ENCODE measurements at regions not wholly inside any gene's neighbourhood (a gene's known extent, or its start where the extent isn't known, plus 50 kb on each side); places are given as distances from the start of the nearest gene placed in this dataset.

DNA sequence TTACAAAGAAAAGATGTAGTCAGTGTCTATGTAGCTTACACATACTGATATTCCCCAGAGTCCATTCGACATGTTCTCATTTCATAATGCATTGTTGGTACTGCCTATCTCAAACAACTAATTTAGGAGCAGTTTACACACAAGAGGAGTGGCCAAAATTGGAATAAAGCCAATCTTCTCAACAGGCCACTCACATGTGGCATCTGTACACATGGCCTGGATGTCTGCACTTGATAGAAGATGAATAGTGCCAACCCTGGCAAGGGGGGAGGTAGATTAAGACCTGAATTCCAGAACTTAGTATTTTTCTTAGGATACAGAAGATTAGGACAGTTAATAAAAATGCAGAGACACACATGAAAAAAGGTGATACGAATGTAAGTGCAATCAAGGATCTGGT lies 125.3 kb upstream of the STARD3NL start:
- intact Hi-C loops (cut with DNase I, micrococcal nuclease): no loop called here
- H3K27me3 Mint-ChIP-seq: peaks cover 18% of the 10 kb centered on the region
- no peaks in the 10 kb centered on the region for H3K36me3 Mint-ChIP-seq (ENCODE audit: low read depth)
- POLR2A ChIA-PET: no interaction called here
- TF ChIP-seq, protein P1, sequence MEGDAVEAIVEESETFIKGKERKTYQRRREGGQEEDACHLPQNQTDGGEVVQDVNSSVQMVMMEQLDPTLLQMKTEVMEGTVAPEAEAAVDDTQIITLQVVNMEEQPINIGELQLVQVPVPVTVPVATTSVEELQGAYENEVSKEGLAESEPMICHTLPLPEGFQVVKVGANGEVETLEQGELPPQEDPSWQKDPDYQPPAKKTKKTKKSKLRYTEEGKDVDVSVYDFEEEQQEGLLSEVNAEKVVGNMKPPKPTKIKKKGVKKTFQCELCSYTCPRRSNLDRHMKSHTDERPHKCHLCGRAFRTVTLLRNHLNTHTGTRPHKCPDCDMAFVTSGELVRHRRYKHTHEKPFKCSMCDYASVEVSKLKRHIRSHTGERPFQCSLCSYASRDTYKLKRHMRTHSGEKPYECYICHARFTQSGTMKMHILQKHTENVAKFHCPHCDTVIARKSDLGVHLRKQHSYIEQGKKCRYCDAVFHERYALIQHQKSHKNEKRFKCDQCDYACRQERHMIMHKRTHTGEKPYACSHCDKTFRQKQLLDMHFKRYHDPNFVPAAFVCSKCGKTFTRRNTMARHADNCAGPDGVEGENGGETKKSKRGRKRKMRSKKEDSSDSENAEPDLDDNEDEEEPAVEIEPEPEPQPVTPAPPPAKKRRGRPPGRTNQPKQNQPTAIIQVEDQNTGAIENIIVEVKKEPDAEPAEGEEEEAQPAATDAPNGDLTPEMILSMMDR (IDR thresholded peaks at IDR 0.05): no peak
- no peaks in the 10 kb centered on the region for H3K36me3 ChIP-seq (ENCODE audit: insufficient read depth, low read length)
- no peaks in the 10 kb centered on the region for H3K4me1 ChIP-seq (ENCODE audit: insufficient read depth, low read length)
- no peaks in the 10 kb centered on the region for H3K4me1 Mint-ChIP-seq (ENCODE audit: low read depth)
- H3K27me3 ChIP-seq (ENCODE audit: control insufficient read depth in 1 of 2, insufficient read depth in 2 of 2, low read length in 2 of 2): peaks cover 0 to 5% of the 10 kb centered on the region in 2 experiments
- ATAC-seq (ENCODE audit: poor library complexity): no peak
- H3K9me3 ChIP-seq (ENCODE audit: control insufficient read depth in 1 of 2, insufficient read depth in 1 of 2, low read length in 2 of 2): peaks cover 0 to 18% of the 10 kb centered on the region in 2 experiments
- H3K27ac ChIP-seq (ENCODE audit: low read depth in 1 of 2, low read length in 2 of 2): no peak overlapping the region
- no peak for DNase-seq
- no peak overlapping the region for H3K4me3 Mint-ChIP-seq
- H3K27ac Mint-ChIP-seq: no peak overlapping the region
- CTCF ChIA-PET: no interaction called here
- peaks cover 8% of the 10 kb centered on the region for H3K9me3 Mint-ChIP-seq
- no peak overlapping the region for H3K4me3 ChIP-seq (ENCODE audit: low read length)

DNA sequence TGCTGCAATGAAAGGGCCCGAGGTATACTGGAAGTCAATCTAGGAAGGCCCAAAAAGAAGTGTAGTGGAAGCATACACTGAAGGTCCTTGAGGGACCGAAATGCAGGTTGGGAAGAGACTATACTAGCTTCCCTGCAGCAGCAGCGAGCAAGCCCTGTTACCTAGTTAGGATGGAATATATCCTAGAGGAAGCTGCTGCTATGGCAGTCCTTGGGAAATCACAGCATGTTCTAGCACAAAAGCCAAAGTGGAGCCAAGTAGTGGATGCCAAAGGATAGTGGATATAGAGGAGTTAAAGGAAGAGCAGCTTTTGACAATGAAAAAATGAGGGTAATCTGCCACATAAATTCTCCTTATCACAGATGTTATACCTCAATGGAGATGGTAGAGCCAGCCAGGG lies 123.8 kb upstream of the STARD3NL start:
- no peak for DNase-seq
- no peak overlapping the region for H3K4me3 Mint-ChIP-seq
- Histone ChIP-seq H3K36me3 (ENCODE audit: insufficient read depth, low read length) (no peaks in the 10 kb centered on the region), H3K4me1 (ENCODE audit: insufficient read depth, low read length) (no peaks in the 10 kb centered on the region), H3K27me3 (ENCODE audit: control insufficient read depth in 1 of 2, insufficient read depth in 2 of 2, low read length in 2 of 2) (peaks cover 0 to 5% of the 10 kb centered on the region in 2 experiments), H3K27ac (ENCODE audit: low read depth in 1 of 2, low read length in 2 of 2) (no peak overlapping the region), H3K4me3 (ENCODE audit: low read length) (no peak overlapping the region), H3K9me3 (ENCODE audit: control insufficient read depth in 1 of 2, insufficient read depth in 1 of 2, low read length in 2 of 2) (peaks cover 0 to 18% of the 10 kb centered on the region in 2 experiments)
- H3K36me3 Mint-ChIP-seq (ENCODE audit: low read depth): no peaks in the 10 kb centered on the region
- no peaks in the 10 kb centered on the region for H3K4me1 Mint-ChIP-seq (ENCODE audit: low read depth)
- POLR2A ChIA-PET: no interaction called here
- peaks cover under 1% of the 10 kb centered on the region for H3K9me3 Mint-ChIP-seq
- peaks cover 18% of the 10 kb centered on the region for H3K27me3 Mint-ChIP-seq
- CTCF ChIA-PET: no interaction called here
- TF ChIP-seq, protein P1 (IDR thresholded peaks at IDR 0.05): no peak
- H3K27ac Mint-ChIP-seq: no peak overlapping the region
- intact Hi-C loops (cut with DNase I, micrococcal nuclease): no loop called here
- ATAC-seq (ENCODE audit: poor library complexity): no peak

DNA sequence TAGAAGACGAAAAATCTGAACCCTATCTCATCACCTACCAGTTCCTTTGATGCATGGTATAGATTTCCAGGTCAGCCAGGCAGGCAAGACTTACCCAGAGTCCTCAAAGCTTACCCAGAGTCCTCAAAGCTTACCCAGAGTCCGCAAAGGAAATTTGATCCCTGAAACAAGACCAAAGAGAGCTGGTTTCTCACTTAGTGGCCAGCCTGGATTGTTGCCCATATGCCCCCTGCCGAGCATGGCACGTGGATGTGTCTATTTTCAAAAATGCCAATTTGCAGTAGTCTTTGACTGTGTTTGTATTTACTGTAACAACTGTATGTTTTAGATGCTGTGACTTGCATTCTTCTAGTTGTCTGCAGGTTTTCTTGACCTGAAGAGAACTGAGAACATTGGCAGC lies 120.2 kb upstream of the STARD3NL start:
- H3K9me3 Mint-ChIP-seq: no peaks in the 10 kb centered on the region

More for the DNA sequence above, 120.2 kb upstream of the STARD3NL start:
- ChIA-PET CTCF (no interaction called here), POLR2A (no interaction called here)
- Histone ChIP-seq H3K27me3 (ENCODE audit: control insufficient read depth in 1 of 2, insufficient read depth in 2 of 2, low read length in 2 of 2) (peaks cover 0 to 3% of the 10 kb centered on the region in 2 experiments), H3K9me3 (ENCODE audit: control insufficient read depth in 1 of 2, insufficient read depth in 1 of 2, low read length in 2 of 2) (no peaks in the 10 kb centered on the region), H3K27ac (ENCODE audit: low read depth in 1 of 2, low read length in 2 of 2) (no peak overlapping the region), H3K36me3 (ENCODE audit: insufficient read depth, low read length) (no peaks in the 10 kb centered on the region), H3K4me3 (ENCODE audit: low read length) (no peak overlapping the region), H3K4me1 (ENCODE audit: insufficient read depth, low read length) (no peaks in the 10 kb centered on the region)
- H3K36me3 Mint-ChIP-seq (ENCODE audit: low read depth): no peaks in the 10 kb centered on the region
- H3K27ac Mint-ChIP-seq: no peak overlapping the region
- no peaks in the 10 kb centered on the region for H3K4me1 Mint-ChIP-seq (ENCODE audit: low read depth)
- H3K4me3 Mint-ChIP-seq: no peak overlapping the region
- intact Hi-C loops (cut with DNase I, micrococcal nuclease): no loop called here
- TF ChIP-seq, protein P1 (IDR thresholded peaks at IDR 0.05): no peak
- ATAC-seq (ENCODE audit: poor library complexity) (no peak), DNase-seq (no peak)
- H3K27me3 Mint-ChIP-seq: peaks cover 16% of the 10 kb centered on the region

Data from CD4-positive, alpha-beta T cell (primary cell).